IPS-NIHi7 (cell line): ENCODE measurements at regions not wholly inside any gene's neighbourhood (a gene's known extent, or its start where the extent isn't known, plus 50 kb on each side); places are given as distances from the start of the nearest gene placed in this dataset.

ENCODE experiments used
- DNase-seq: peaks from one replicate; pipeline ENCODE4 v3.0.0; 2012; ENCODE audit warnings: mixed read lengths; ENCODE audit errors: extremely low spot score

DNA sequence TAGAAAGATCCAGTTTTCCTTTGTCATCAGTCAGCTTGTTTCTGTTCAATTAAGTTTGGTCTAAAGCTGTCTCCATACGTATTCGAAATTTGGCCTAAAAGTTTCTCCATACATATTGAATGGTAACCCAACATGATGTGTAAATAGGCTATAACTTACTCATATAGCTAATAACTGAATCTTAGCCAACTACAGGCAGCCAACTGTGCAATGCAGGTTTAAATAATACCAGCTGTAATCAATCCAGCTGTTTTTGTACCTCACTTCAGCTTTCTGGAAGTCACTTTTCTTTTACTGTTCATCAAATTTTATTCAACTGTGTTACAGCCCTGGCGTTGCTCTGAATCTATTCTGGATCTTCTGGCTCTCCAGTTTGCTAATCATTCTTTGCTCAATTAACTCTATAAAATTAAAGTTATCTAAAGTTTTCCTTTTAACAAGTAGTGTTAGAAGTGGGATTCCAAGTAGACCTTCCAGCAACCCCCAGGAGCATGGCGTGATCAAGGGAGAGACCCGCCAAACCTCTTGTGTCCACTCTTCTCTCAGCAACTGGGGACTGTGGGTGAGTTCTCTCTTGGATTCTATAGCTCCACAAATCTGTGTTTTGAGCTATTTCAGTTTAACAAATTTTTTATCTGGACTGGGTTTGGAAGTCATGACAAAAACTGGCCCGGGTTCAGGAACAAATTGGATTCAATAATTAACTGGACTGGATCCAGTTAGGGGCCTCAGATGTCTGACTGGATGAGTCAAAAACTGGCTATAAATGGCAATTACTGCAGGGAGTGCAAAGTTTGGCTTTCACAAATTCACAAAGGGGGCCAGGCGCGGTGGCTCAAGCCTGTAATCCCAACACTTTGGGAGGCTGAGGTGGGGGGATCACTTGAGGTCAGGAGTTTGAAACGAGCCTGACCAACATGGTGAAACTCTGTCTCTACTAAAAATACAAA, 329.7 kb upstream of the ST6GAL2 start:
- no peak for DNase-seq

GRCh38 chr2:107218208-107218607, 332.2 kb upstream of the ST6GAL2 start:
- DNase-seq: no peak

DNA sequence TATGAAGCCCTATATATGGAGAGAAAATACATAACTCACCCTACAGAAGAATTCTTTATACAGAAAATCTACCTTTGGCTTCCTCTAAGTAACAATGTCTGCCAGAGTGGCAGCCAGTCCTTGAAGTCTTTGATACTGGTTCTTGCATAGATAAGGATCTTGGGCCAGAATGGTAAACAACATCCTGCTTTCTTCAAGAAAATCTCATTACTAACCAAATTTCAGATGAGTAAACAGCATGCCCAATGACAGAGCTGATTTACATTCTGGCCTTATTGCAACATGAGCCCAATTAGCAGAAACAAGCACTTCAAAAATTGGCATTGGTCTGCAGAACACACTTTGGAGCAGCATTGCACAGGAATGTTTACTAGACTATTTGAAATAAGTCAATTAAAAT, 336.5 kb upstream of the ST6GAL2 start:
- no peak for DNase-seq

DNA sequence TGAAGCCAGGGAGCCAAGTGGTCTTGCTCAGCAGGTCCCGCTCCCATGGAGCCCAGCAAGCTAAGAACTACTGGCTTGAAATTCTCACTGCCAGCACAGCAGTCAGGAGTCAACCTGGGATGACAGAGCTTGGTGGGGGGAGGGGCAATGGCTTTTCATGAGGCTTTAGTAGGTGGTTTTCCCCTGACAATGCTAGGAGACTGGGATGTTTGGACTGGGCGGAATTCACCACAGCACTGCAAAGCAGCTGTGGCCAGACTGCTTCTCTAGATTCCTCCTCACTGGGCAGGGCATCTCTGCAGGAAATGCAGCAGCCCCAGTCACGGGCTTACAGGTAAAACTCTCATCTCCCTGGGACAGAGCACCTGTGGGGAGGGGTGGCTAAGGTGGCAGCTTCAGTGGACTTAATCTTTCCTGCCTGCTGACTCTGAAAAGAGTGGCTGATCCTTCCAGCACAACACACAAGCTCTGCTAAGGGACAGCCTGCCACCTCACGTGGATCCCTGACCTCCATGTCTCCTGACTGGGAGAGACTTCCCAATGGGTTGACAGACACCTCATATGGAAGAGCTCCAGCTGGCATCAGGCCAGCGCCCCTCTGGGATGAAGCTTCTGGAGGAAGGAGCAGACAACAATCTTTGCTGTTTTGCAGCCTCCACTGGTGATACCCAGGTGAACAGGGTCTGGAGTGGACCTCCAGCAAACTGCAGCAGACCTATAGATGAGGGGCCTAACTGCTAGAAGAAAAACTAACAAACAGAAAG, 349.7 kb upstream of the ST6GAL2 start:
- DNase-seq: no peak

GRCh38 chr2:107242811-107243210, 356.8 kb upstream of the ST6GAL2 start:
- no peak for DNase-seq

DNA sequence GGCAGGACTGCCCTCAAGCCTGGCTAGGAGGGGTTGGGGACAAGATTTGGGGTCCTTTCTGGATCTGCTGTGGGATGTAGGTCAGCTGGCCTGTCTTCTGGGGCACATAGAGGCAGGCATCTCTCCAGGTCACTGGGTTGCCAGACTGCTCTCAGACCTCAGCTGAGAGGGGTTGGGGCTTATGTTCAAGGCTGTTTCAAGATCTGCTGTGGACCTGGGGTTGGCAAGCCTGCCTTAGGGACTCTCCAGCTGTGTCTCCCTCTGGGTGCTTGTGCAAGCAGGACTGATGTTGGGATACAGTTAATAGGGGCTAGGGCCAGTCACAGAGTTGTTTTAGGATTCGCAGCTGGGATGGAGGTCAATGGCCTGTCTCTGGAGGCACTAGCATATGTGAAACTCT, 363.0 kb upstream of the ST6GAL2 start:
- no peak for DNase-seq

DNA sequence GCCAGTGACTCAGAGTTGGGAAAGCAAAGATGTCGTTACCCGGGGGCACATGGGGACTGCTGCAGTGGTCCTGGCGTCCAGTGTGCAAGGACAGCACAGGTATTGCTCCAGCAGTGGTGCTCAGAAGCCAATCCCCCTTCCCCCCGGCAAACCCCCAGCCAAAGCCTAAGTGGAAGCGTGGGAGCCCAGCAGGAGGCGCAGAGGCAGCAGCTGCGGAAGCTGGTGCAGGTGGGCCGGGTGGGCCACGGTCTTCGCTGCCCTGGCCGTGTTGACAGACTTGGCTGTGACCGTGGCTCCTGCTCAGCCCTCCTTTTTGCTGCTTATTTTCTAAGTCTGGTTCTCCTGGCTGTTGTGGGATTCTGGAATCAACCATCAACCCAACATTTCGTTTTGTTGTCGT, 369.8 kb upstream of the ST6GAL2 start:
- no peak for DNase-seq

- no peak for DNase-seq
These were observed 372.8 kb upstream of the ST6GAL2 start for GRCh38 chr2:107258531-107259407.

DNA sequence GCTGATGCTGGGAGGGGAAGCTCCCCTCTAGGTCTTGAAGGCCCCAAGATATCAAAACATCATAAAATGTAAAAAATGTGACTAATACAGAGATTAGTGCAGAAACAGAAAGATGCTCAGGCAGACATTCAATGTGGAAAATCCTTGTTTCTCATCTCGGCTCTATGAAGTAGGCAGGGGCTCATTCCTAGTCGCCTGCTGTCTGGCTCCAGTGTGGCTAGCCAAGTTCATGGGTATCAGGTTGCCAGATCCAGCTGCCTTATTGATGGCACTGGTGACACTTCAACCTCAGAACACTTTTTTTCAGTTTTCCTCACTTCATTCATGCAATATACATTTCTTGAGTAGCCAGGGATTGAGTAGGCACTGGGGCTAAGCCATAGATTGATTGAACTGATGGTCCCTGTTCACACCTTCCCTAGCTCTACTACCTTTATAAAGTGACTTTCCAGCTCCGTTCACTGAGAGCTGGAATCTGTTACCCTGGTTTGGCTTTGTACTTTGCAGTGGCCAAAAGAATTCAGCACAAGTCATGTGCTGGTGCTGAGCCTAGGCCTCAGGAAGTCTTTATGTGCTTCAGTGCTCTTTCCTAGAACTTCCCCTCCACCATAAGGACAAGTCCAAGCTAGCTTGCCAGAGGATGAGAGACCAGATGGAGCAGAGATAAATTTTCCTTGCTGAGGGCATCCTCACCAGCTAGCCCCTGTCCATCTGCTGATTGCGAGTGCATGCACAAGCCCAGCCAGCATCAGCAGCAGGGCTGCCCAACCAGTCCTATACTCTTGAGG, 373.6 kb upstream of the ST6GAL2 start:
- no peak for DNase-seq

- DNase-seq: no peak
These were observed 377.7 kb upstream of the ST6GAL2 start for GRCh38 chr2:107263628-107264027.

DNA sequence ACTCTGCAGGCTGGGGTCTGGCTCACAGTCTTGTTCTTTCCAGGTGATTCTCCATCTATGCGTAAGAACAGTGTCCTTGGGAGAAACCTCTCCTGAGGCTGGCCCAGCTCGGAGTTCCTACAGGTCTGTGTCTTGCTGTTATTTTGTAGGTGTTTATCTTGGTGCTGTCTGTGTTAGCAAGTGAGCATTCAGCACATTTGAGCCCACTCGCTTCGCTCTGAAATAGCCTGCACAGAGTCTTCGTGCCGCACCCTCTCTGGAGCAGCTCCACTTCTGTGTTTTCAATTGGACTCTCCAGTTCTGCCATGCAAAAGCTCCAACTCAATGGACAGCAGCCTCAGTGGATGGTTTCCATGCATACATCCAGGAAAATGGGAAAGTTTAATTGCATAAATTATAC, 378.2 kb upstream of the ST6GAL2 start:
- no peak for DNase-seq

GRCh38 chr2:107266555-107266954, 380.6 kb upstream of the ST6GAL2 start:
- no peak for DNase-seq

DNA sequence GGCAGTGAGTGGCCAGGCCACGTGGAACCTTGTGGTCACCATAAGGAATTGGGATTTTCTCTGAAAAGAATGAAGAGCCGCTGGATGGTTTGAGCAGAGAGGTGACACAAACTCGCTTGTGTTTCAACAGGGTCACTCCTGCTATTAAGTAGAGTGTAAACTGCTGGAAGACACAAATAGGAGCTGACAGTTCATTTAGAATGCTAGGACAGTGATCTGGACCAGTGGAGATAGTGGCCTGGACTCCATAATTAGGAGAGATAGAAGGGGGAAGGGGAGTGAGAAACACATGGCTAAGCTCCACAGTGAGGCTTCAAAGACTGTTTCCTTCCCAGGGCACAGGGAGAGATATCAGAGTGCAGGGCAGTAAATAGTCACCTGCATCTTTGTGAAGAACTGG, 381.1 kb upstream of the ST6GAL2 start:
- DNase-seq: no peak

DNA sequence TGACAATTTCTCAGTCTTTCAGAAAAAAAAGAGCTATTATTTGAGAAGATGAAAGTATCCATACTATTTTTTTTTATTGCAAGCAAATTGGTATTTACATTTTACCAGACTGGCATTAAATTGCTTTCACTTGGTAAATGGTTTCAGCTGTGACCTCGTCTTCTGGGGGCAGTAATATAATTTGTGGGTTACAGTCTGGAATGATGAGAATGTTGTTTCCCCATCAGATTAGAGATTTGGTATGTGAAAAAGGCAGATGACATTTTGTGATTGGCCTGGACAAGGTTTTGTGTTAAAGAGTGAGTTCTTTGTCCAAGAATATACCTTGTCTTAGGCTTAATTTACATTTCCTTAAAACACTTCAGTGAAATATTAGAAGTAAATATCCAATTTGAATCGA, 390.1 kb upstream of the ST6GAL2 start:
- no peak for DNase-seq

GRCh38 chr2:107278672-107279071, 392.7 kb upstream of the ST6GAL2 start:
- peak; percentile 26 for DNase-seq

- no peak for DNase-seq
These were observed 395.7 kb upstream of the ST6GAL2 start for GRCh38 chr2:107281637-107282036.

DNA sequence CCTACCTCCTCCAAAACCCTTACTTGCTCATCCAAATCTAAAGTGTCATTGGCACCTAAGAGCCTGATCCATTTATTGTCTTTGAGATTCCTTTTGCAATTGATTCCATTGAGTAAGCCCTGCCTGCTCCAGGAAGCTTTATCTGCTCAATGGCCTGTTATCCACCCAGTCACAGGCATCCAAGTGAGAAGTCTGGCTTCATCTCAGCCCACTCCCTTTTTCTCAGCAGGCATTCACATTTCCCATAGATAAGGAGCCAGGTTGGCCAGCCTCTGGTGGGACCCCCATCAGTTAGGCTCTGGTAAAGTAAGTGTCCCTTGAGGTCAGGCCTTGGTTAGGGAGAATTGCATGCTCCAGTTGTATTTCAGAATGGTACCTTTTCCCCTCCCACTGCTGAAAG, 396.2 kb upstream of the ST6GAL2 start:
- DNase-seq: peak; percentile 20

DNA sequence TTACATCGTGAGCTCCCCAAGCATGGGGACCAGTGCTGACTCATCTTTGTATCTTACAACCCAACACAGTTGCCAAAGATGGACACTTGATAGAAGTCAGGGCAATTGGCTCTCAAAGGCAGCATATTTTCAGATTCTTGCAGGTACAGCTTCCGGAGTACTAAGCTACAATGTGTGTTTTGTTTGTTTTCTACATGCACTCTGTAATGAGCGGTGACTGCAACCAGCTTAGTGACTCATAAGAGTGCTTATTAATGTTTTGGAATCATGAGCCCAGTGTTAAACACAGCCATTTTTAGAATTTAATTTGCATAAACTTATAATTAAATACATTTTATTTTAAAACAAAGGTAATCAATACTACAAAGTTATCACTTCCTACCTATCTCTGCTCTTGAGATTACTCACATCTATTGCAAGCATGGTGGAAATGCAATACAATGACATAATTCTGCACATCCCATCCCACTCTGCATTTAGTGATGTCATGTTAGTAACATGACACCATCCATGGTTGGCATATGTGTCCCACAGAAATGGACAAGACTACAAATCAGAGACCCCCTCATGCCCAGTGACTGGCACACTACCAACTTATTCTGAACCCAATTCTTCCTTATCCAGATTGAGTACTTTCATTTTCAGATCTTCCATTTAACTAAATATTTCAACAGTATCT, 399.8 kb upstream of the ST6GAL2 start:
- no peak for DNase-seq

DNA sequence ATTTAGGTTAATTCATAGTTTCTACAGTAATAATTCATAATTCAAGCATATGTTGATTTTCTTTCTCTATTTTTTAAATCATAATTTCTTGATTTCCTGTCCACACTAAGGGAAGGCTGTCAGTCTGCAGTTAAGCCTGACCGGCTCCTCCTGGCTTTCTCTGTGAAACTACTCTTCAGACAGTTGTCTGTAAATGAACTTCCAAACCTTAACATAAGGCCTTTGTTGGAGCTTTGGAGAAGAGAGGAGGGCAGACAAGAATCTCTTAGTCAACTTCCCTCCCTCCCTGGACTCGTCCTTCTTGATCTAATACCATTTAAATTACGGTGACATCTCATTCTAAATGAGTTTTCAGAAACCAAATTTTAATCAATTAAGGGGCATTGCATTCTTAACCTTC, 404.1 kb upstream of the ST6GAL2 start:
- no peak for DNase-seq

- DNase-seq: no peak
These were observed 418.0 kb upstream of the ST6GAL2 start for GRCh38 chr2:107303964-107304363.

DNA sequence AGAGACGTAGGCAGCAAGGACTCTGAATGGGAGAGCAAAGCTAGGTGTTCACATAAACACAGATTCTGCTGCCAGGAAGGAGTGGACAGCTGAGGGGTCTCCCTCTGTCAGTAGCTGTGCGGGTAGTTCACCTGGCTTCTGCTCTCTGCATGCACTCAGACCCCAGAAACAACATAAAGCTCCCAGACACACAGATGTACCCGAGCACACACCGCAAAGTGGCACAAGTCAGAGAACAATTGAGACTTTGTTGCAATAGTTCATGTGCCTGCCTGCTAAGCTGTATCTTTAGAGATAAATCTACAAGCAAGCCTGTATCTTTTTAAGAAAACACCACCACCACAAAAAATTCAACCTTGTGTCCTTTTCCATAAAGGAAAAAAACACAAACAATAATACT, 420.0 kb upstream of the ST6GAL2 start:
- no peak for DNase-seq
